IPS DF 19.7 (cell line): ENCODE measurements at regions not wholly inside any gene's neighbourhood (a gene's known extent, or its start where the extent isn't known, plus 50 kb on each side); places are given as distances from the start of the nearest gene placed in this dataset.

Experiments used
- DNase-seq: peaks from one replicate; pipeline ENCODE4 v3.0.0-alpha.2; 2013; ENCODE audit warnings: low read depth, low spot score

- DNase-seq = no peak
Measured at GRCh38 chr14:104510794-104511611, 68.6 kb upstream of the C14orf180 start.

- DNase-seq = no peak
Measured at GRCh38 chr14:104512061-104512460, 67.5 kb upstream of the C14orf180 start.

DNA sequence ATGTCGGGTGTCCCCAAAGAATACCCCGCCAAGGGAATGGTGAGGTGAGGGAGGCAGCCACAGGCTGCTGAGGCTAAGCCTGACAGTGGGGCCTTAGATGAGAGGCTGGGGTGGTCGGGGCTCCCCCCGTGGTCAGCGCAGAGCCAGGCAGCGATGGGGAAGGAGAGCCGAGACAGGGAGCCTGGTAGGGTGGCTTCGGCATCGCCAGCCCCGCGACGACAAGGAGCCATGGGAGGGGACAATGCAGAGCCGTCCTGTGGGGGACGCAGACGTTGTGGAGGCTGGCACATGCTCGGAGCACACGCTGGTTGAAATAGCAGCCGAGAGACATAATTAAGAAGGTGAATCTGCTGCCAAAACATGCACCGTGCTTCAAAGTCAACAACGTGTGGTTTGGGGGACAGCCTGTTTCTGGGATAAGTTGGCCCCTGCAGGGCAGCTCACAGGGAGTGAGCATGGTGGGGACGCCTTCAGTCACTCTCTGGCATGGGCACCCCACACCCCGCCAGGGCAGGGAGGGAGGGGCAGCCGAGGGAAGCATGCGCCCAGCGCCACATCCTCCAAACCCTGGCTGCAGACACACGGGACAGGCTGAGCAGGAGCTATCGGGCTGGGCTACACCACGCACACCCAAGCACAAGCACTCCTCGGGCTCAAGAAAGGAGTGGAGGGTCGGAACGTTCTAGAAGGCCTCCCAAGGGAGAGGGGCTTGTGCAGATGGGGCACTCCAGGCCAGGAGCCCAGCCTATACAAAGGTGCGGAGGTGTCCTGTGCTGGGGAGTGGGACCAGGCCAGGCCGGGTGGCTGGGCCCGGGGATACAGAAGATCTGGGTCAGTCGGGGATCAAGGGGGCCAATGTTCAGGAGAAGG is 66.6 kb upstream of the C14orf180 start:
- no peak for DNase-seq

GRCh38 chr14:104513641-104514046 is 65.9 kb upstream of the C14orf180 start:
- DNase-seq = no peak

GRCh38 chr14:104514156-104514848 is 65.3 kb upstream of the C14orf180 start:
- no peak for DNase-seq

- DNase-seq = no peak
Measured at GRCh38 chr14:104515059-104515810, 64.3 kb upstream of the C14orf180 start.

DNA sequence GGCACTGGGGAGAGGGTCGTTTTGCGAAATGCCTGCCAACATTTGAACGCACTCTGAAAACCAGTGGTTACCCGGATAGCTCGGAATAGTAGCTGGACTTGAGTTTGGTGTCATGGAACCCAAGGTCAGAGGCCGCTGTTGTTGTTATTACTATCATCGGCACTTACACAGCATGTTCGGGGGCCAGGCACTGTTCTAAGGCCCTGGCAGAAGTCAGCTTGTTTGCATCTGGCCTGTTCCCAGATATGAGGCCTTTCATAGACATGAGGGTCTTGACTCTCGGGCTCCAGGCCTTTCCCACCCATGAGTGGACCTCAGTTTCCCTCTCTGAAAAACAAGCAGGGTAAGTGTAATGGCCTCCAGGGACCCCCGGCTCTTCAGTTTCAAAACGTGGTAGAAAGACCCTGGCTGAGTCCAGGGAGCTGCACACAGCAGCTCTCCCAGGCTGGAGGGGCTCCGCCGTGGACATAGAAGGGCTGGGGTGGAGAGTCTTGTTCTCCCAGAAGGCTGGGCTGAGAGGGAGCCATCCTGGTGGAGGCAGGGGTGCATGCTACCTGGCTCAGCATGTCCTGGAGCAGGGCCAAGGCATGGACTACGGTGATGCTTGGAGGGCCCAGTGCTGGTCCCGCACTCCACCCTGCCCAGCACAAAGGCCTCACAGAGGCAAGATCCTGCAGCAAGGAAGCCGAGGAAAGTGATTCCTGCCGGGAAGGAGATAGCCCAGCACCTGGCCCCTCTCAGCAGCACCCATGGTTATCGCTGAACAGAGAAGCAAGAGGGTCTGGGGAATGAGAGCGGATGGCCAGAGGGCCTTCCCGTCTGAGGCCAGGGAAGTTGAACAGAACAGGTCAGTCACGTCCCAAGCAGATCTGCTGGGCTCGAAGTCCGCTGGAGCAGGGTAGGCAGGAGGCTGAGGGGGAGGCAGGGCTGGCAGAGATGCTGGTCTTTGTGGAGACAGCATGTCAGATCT is 63.5 kb upstream of the C14orf180 start:
- no peak for DNase-seq

- DNase-seq = no peak
Measured at GRCh38 chr14:104516906-104517305, 62.7 kb upstream of the C14orf180 start.

DNA sequence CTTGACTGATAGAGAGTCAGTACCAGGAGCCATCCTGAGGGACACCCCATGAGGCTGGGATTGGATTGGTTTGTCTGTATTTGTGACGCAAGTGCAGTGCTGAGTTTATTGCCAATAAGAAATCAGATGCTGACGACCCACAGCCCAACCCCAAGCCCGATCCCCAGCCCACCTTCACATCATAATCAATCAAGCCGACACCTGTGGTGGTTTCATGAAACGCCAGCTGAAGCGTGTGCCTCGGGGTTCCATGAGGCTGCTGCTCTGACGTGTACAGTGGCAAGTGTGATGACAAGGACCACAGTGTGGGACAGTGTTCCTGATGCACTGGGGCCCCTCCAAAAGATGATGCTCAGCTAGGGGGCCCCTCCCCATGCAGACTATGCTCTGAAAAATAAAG is 62.1 kb upstream of the C14orf180 start:
- DNase-seq = no peak

- DNase-seq = no peak
Measured at GRCh38 chr14:104517867-104518266, 61.7 kb upstream of the C14orf180 start.

DNA sequence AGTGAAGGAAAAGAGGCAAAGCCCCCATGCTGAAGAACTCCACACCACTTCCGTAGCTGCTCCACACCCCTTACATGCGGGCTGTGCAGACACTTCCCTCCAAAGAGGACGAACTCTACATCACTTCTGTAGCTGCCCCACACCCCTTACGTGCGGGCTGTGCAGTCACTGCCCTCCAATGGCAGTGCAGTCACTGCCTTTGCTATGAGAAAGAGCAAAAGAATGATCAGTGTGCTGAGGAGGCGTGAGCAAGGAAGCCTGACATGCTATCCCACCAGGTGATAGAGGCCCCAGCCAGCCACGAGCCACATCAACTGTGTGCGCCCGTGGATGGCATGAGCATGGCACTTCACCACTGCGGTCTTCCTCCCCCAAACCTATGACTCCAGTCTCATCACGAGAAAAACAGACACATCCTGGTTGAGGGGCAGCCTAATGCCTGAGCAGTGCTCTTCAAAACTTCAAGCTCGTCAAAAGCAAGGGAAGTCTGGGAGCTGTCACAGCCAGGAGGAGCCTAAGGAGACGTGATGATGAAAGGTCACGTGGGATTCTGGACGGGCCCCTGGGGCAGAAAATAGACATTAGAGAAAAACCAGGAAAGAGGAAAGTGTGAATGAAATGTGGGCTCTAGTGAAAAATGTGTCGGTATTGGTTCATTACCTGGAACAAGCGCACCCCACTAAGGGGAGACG is 60.8 kb upstream of the C14orf180 start:
- DNase-seq = no peak

- no peak for DNase-seq
Measured at GRCh38 chr14:104519721-104520120, 59.8 kb upstream of the C14orf180 start.

DNA sequence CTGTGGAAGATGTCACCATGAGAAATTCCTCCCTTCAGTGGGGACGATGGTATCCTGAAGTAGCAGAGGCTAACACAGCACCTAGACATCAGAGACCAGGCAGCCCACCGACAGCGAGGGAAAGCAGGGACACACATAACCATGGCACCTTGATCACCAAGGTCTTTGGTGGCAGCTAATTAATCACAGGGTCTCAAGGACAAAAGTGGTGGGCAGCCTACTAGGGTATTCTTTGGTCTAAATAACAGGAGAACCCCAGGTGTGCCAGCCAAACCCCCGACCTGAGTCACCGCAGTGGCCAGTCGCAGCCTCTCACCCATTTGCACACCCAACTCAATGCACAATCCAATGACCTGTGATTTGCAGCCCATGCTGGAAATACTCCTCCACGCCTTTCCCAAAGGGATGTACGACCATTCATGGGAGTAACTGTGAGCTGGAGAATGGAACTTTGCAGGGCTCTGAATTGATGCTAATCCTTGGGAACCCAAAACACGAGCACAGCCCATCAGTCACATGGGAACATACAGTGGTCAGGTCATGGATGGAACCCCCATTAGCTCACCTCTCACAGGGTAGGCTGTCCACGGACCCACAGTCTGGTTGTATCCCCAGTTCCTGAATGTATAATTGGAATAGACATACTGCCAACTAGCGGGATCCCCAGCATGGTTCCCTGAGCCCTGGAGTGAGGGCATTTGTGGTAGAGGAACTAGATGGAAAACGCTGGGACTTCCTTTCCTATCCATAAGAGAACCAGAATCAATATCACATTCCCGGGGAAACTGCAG is 58.7 kb upstream of the C14orf180 start:
- DNase-seq = no peak

- no peak for DNase-seq
Measured at GRCh38 chr14:104521816-104522745, 57.5 kb upstream of the C14orf180 start.

- no peak for DNase-seq
Measured at GRCh38 chr14:104522926-104523545, 56.5 kb upstream of the C14orf180 start.

- DNase-seq = no peak
Measured at GRCh38 chr14:104523546-104523935, 56.0 kb upstream of the C14orf180 start.

DNA sequence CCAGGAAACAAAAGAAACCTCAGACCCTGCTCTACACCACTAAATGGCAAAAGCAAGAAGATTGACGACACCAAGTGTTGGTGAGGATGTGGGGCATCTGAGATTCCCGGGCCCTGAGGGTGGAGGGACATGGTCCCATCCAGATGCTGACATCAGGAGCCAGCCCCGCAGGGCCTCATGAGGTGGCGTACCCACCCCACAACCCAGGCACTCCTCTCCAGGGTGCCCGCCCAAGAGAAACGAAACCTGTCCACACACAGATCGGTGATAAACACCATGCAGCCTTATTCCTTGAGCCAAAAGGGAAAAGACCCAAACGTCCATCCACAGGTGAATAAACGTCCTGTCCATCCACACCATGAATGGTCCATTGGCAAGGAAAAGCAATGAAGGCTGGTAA is 54.8 kb upstream of the C14orf180 start:
- no peak for DNase-seq
